ENCODE measurements at regions not wholly inside any gene's neighbourhood (a gene's known extent, or its start where the extent isn't known, plus 50 kb on each side); places are given as distances from the start of the nearest gene placed in this dataset.
"Not testable (repeated sequence)": the region's sequence is repeated elsewhere in the genome, so short reads cannot be mapped to it uniquely, and the experiment has no call there.

- Mint-ChIP-seq H3K4me3 (ENCODE audit: unreplicated experiment) (no peak overlapping the region), H3K36me3 (ENCODE audit: low read depth, unreplicated experiment) (no peaks in the 10 kb centered on the region), H3K27ac (ENCODE audit: unreplicated experiment) (no peak overlapping the region), H3K4me1 (ENCODE audit: unreplicated experiment) (peaks cover 2% of the 10 kb centered on the region), H3K27me3 (ENCODE audit: unreplicated experiment) (no peaks in the 10 kb centered on the region), H3K9me3 (ENCODE audit: unreplicated experiment) (no peaks in the 10 kb centered on the region)
- no peak for DNase-seq (ENCODE audit: low spot score)
- TF ChIP-seq CTCF (IDR thresholded peaks at IDR 0.05; ENCODE audit: unreplicated experiment) = no peak
Measured at GRCh38 chr14:48616931-48617330, 941.5 kb upstream of the MDGA2 start.

DNA sequence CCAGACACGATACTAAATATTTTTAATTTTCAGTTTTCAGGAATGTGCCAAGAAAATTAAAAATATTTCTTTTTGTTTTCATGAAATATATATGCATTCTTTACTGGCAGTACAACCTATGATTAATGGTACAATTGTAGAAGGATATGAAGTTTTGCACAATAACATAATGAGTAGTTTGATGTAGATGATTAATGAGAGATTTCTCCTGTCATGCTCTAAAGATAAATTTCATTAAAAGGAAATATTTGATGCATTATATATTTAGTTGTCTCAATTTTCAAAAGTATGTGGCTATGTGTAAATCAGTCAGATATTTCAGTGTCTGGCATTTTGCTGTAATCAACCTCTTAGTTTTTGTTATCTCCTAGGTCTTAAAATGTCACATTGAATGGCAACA lies 940.2 kb upstream of the MDGA2 start:
- H3K36me3 Mint-ChIP-seq (ENCODE audit: low read depth, unreplicated experiment) = no peaks in the 10 kb centered on the region
- H3K27me3 Mint-ChIP-seq (ENCODE audit: unreplicated experiment) = no peaks in the 10 kb centered on the region
- TF ChIP-seq CTCF (IDR thresholded peaks at IDR 0.05; ENCODE audit: unreplicated experiment) = no peak
- H3K4me1 Mint-ChIP-seq (ENCODE audit: unreplicated experiment) = peaks cover 2% of the 10 kb centered on the region
- H3K27ac Mint-ChIP-seq (ENCODE audit: unreplicated experiment) = no peak overlapping the region
- H3K4me3 Mint-ChIP-seq (ENCODE audit: unreplicated experiment) = no peak overlapping the region
- DNase-seq (ENCODE audit: low spot score) = no peak
- no peaks in the 10 kb centered on the region for H3K9me3 Mint-ChIP-seq (ENCODE audit: unreplicated experiment)

GRCh38 chr14:48614003-48614402 lies 938.6 kb upstream of the MDGA2 start:
- no peaks in the 10 kb centered on the region for H3K36me3 Mint-ChIP-seq (ENCODE audit: low read depth, unreplicated experiment)
- H3K9me3 Mint-ChIP-seq (ENCODE audit: unreplicated experiment) = no peaks in the 10 kb centered on the region
- DNase-seq (ENCODE audit: low spot score) = no peak
- H3K4me3 Mint-ChIP-seq (ENCODE audit: unreplicated experiment) = no peak overlapping the region
- H3K27ac Mint-ChIP-seq (ENCODE audit: unreplicated experiment) = no peak overlapping the region
- H3K4me1 Mint-ChIP-seq (ENCODE audit: unreplicated experiment) = peaks cover 4% of the 10 kb centered on the region
- TF ChIP-seq CTCF (IDR thresholded peaks at IDR 0.05; ENCODE audit: unreplicated experiment) = no peak
- no peaks in the 10 kb centered on the region for H3K27me3 Mint-ChIP-seq (ENCODE audit: unreplicated experiment)

DNA sequence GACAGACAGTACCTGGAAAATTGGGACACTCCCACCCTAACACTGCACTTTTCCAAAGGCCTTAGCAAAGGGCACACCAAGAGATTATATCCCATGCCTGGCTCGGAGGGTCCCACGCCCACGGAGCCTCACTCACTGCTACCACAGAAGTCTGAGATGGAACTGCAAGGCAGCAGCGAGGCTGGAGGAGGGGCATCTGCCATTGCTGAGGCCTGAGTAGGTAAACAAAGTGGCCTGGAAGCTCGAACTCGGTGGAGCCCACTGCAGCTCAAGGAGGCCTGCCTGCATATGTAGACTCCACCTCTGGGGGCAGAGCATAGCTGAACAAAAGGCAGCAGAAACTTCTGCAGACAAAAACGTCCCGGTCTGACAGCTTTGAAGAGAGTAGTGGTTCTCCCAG lies 931.6 kb upstream of the MDGA2 start:
- not testable (repeated sequence) for DNase-seq (ENCODE audit: low spot score); H3K36me3 Mint-ChIP-seq (ENCODE audit: low read depth, unreplicated experiment); H3K4me1 Mint-ChIP-seq (ENCODE audit: unreplicated experiment); H3K27me3 Mint-ChIP-seq (ENCODE audit: unreplicated experiment); H3K27ac Mint-ChIP-seq (ENCODE audit: unreplicated experiment); H3K9me3 Mint-ChIP-seq (ENCODE audit: unreplicated experiment); H3K4me3 Mint-ChIP-seq (ENCODE audit: unreplicated experiment)

GRCh38 chr14:48598458-48598857 lies 923.1 kb upstream of the MDGA2 start:
- Mint-ChIP-seq H3K36me3 (ENCODE audit: low read depth, unreplicated experiment) (no peaks in the 10 kb centered on the region), H3K9me3 (ENCODE audit: unreplicated experiment) (no peaks in the 10 kb centered on the region), H3K27ac (ENCODE audit: unreplicated experiment) (no peak overlapping the region), H3K4me1 (ENCODE audit: unreplicated experiment) (no peaks in the 10 kb centered on the region), H3K27me3 (ENCODE audit: unreplicated experiment) (no peaks in the 10 kb centered on the region), H3K4me3 (ENCODE audit: unreplicated experiment) (no peak overlapping the region)
- no peak for TF ChIP-seq CTCF (IDR thresholded peaks at IDR 0.05; ENCODE audit: unreplicated experiment)
- DNase-seq (ENCODE audit: low spot score) = no peak

DNA sequence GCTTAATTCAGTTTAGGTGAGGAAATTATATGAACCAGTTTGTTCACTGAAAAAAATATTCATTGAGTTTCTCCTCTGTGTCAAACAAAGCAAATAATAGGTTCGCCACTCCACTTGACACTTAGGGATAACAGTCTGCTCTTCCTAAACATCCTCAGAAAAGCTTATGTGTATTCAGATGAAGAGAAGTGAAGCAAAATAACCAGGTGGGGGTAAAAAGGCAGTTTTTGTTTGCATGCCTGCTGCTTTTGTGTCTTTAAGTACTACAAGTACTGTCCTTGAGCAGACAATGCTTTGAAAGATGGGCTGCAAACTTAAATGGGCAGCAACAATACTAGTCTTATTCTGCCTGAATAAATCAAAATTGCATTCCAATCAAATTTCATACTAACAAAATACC lies 910.7 kb upstream of the MDGA2 start:
- Mint-ChIP-seq H3K4me1 (ENCODE audit: unreplicated experiment) (no peaks in the 10 kb centered on the region), H3K27ac (ENCODE audit: unreplicated experiment) (no peak overlapping the region), H3K4me3 (ENCODE audit: unreplicated experiment) (no peak overlapping the region), H3K27me3 (ENCODE audit: unreplicated experiment) (no peaks in the 10 kb centered on the region), H3K36me3 (ENCODE audit: low read depth, unreplicated experiment) (no peaks in the 10 kb centered on the region), H3K9me3 (ENCODE audit: unreplicated experiment) (no peaks in the 10 kb centered on the region)
- no peak for TF ChIP-seq CTCF (IDR thresholded peaks at IDR 0.05; ENCODE audit: unreplicated experiment)
- no peak for DNase-seq (ENCODE audit: low spot score)

Data from endothelial cell (in vitro differentiated cells).